Upper lobe of left lung (tissue), 6 donors: ENCODE measurements at regions not wholly inside any gene's neighbourhood (a gene's known extent, or its start where the extent isn't known, plus 50 kb on each side); places are given as distances from the start of the nearest gene placed in this dataset.
"Not testable (repeated sequence)": the region's sequence is repeated elsewhere in the genome, so short reads cannot be mapped to it uniquely, and the experiment has no call there.

ENCODE experiments used
- ATAC-seq, 2 donors: fragments of 200-7000 bp; cut with Tn5 transposase; one replicate each; pipeline ENCODE4 v1.9.1; 2022; ENCODE audit warnings: mild to moderate bottlenecking in 2 of 2, moderate library complexity in 2 of 2; ENCODE audit not compliant: low FRiP score in 2 of 2
- DNase-seq, 2 donors: peaks; one replicate each; pipeline ENCODE4 v3.0.0-alpha.2; 2019 to 2020
- H3K27ac ChIP-seq, 4 donors: fragments of 200-600 bp; sonication (generic); one replicate each; pipeline ENCODE4 v1.5.1; 2016 to 2019
- H3K27me3 ChIP-seq, 4 donors: fragments of 200-600 bp; sonication (generic); one replicate each; pipeline ENCODE4 v1.5.1; 2017 to 2019
- H3K36me3 ChIP-seq, 4 donors: fragments of 200-600 bp; sonication (generic); one replicate each; pipeline ENCODE4 v1.5.1; 2016 to 2019
- H3K4me1 ChIP-seq, 4 donors: fragments of 200-600 bp; sonication (generic); one replicate each; pipeline ENCODE4 v1.5.1; 2018 to 2019
- H3K4me3 ChIP-seq, 4 donors: fragments of 200-600 bp; sonication (generic); one replicate each; pipeline ENCODE4 v1.5.1; 2017 to 2019; ENCODE audit warnings: mild to moderate bottlenecking in 2 of 4, moderate library complexity in 1 of 4
- H3K9me3 ChIP-seq, 4 donors: fragments of 200-600 bp; sonication (generic); one replicate each; pipeline ENCODE4 v1.5.1; 2018 to 2019
- CTCF ChIP-seq, 6 experiments: fragments of 450-650 bp in 4 of 6; fragments of 200-600 bp in 2 of 6; sonication (generic) in 2 of 6; IDR thresholded peaks; one replicate each; pipeline ENCODE4 v1.5.1; 2016 to 2019; ENCODE audit warnings: antibody characterized with exemption in 6 of 6
- EP300 ChIP-seq, 4 donors: sonication (generic); formaldehyde crosslinking; IDR thresholded peaks; one replicate each; pipeline ENCODE4 v1.5.1; 2017; ENCODE audit warnings: antibody characterized with exemption in 4 of 4, control low read depth in 2 of 4
- POLR2A ChIP-seq, 4 donors: fragments of 450-650 bp; IDR thresholded peaks; one replicate each; pipeline ENCODE4 v1.5.1; 2016 to 2017; ENCODE audit warnings: antibody characterized with exemption in 4 of 4, mild to moderate bottlenecking in 2 of 4
- POLR2AphosphoS5 ChIP-seq, 2 donors: sonication (generic); formaldehyde crosslinking; IDR thresholded peaks; one replicate each; pipeline ENCODE4 v1.5.1; 2017; ENCODE audit warnings: antibody characterized with exemption in 2 of 2
- WGBS, 2 donors: methylation state at CpG; one replicate each; pipeline ENCODE4 v1.1.5; 2017 to 2018; 5-methylcytosine and 5-hydroxymethylcytosine counted together
- donor health status: DM: no; HTN: no; CAD: no; lungs with moderate emphysema.
- donor health status: DM: no; HTN: yes; CAD: no; lungs with severe emphysema.

GRCh38 chr3:153853163-153853562 lies 268.0 kb upstream of the ARHGEF26 start:
- WGBS, 2 donors, result 81% methylated on average over 1 of the region's 1 CpG

GRCh38 chr3:153855772-153856171 lies 265.4 kb upstream of the ARHGEF26 start:
- Histone ChIP-seq H3K4me3 (no peak overlapping the region), H3K27ac (no peak overlapping the region), H3K27me3 (no peaks in the 10 kb centered on the region), H3K4me1 (no peaks in the 10 kb centered on the region), H3K36me3 (no peaks in the 10 kb centered on the region), H3K9me3 (no peaks in the 10 kb centered on the region)
- no peak for TF ChIP-seq CTCF (IDR thresholded peaks at IDR 0.05)
- TF ChIP-seq EP300 (IDR thresholded peaks at IDR 0.05), result no peak
- no peak for TF ChIP-seq POLR2AphosphoS5 (IDR thresholded peaks at IDR 0.05)
- no peak for TF ChIP-seq POLR2A (IDR thresholded peaks at IDR 0.05)
- 82 to 100% methylated on average over 1 of the region's 1 CpG for WGBS, 2 donors
- ATAC-seq (no peak), DNase-seq (no peak)

More at GRCh38 chr3:153853163-153853562, 268.0 kb upstream of the ARHGEF26 start:
- Histone ChIP-seq H3K9me3 (no peaks in the 10 kb centered on the region), H3K36me3 (no peaks in the 10 kb centered on the region), H3K4me3 (no peak overlapping the region), H3K27me3 (no peaks in the 10 kb centered on the region), H3K4me1 (no peaks in the 10 kb centered on the region), H3K27ac (no peak overlapping the region)
- no peak for DNase-seq
- no peak for TF ChIP-seq EP300 (IDR thresholded peaks at IDR 0.05)
- no peak for TF ChIP-seq CTCF (IDR thresholded peaks at IDR 0.05)
- no peak for TF ChIP-seq POLR2AphosphoS5 (IDR thresholded peaks at IDR 0.05)
- TF ChIP-seq POLR2A (IDR thresholded peaks at IDR 0.05), result no peak
- no peak for ATAC-seq

- no peaks in the 10 kb centered on the region for H3K9me3 ChIP-seq
- H3K27me3 ChIP-seq, result no peaks in the 10 kb centered on the region
- no peaks in the 10 kb centered on the region for H3K4me1 ChIP-seq
- WGBS, 2 donors, result 71 to 92% methylated on average over 1 of the region's 1 CpG
- H3K27ac ChIP-seq, result no peak overlapping the region
- DNase-seq, result no peak
- no peaks in the 10 kb centered on the region for H3K36me3 ChIP-seq
- TF ChIP-seq POLR2AphosphoS5 (IDR thresholded peaks at IDR 0.05) (no peak), EP300 (IDR thresholded peaks at IDR 0.05) (no peak), CTCF (IDR thresholded peaks at IDR 0.05) (no peak), POLR2A (IDR thresholded peaks at IDR 0.05) (no peak)
- no peak overlapping the region for H3K4me3 ChIP-seq
- no peak for ATAC-seq
These were observed 264.3 kb upstream of the ARHGEF26 start for GRCh38 chr3:153856932-153857331.

GRCh38 chr3:153864793-153865192 lies 256.4 kb upstream of the ARHGEF26 start:
- Histone ChIP-seq H3K4me3 (no peak overlapping the region), H3K27ac (no peak overlapping the region), H3K27me3 (no peaks in the 10 kb centered on the region), H3K36me3 (no peaks in the 10 kb centered on the region), H3K9me3 (no peaks in the 10 kb centered on the region), H3K4me1 (no peaks in the 10 kb centered on the region)
- DNase-seq (no peak), ATAC-seq (no peak)
- TF ChIP-seq POLR2A (IDR thresholded peaks at IDR 0.05) (no peak), CTCF (IDR thresholded peaks at IDR 0.05) (no peak), EP300 (IDR thresholded peaks at IDR 0.05) (no peak), POLR2AphosphoS5 (IDR thresholded peaks at IDR 0.05) (no peak)
- 87% methylated on average over 2 of the region's 2 CpGs; no CpG with 5 or more reads in 1 of the 2 donors for WGBS, 2 donors

GRCh38 chr3:153866901-153867300 lies 254.3 kb upstream of the ARHGEF26 start:
- Histone ChIP-seq H3K27ac (no peak overlapping the region), H3K36me3 (no peaks in the 10 kb centered on the region), H3K27me3 (no peaks in the 10 kb centered on the region), H3K4me1 (no peaks in the 10 kb centered on the region), H3K4me3 (no peak overlapping the region), H3K9me3 (no peaks in the 10 kb centered on the region)
- TF ChIP-seq POLR2AphosphoS5 (IDR thresholded peaks at IDR 0.05) (no peak), POLR2A (IDR thresholded peaks at IDR 0.05) (no peak), EP300 (IDR thresholded peaks at IDR 0.05) (no peak), CTCF (IDR thresholded peaks at IDR 0.05) (no peak)
- ATAC-seq, result no peak
- no peak for DNase-seq

- not testable (repeated sequence) for H3K27ac ChIP-seq, H3K4me3 ChIP-seq, H3K4me1 ChIP-seq, ATAC-seq, DNase-seq, H3K27me3 ChIP-seq, H3K36me3 ChIP-seq
- H3K9me3 ChIP-seq, result peaks cover 0 to 11% (median 5%) of the 10 kb centered on the region in 4 donors
- WGBS, 2 donors, result 88 to 90% methylated on average over 2 of the region's 2 CpGs
These were observed 246.8 kb upstream of the ARHGEF26 start for GRCh38 chr3:153874348-153874747.
